ENCODE measurements at regions not wholly inside any gene's neighbourhood (a gene's known extent, or its start where the extent isn't known, plus 50 kb on each side); places are given as distances from the start of the nearest gene placed in this dataset.
"Not testable (repeated sequence)": the region's sequence is repeated elsewhere in the genome, so short reads cannot be mapped to it uniquely, and the experiment has no call there.

GRCh38 chr3:5899014-5899761 lies 711.7 kb downstream of the EDEM1 start:
- H3K27ac ChIP-seq = no peak overlapping the region
- H3K27me3 ChIP-seq (replicated peaks) = no peaks in the 10 kb centered on the region
- H3K4me3 ChIP-seq (ENCODE audit: low read depth, low read length) = no peak overlapping the region
- no peak for DNase-seq
- in situ Hi-C loops (cut with HindIII; ENCODE audit: low pct_ligation_motif_present, low sequenced_read_pairs) = no loop called here
- no peaks in the 10 kb centered on the region for H3K36me3 ChIP-seq (replicated peaks)
- TF ChIP-seq CTCF (IDR thresholded peaks at IDR 0.05; ENCODE audit: low read depth, low read length, missing control alignments) = no peak

DNA sequence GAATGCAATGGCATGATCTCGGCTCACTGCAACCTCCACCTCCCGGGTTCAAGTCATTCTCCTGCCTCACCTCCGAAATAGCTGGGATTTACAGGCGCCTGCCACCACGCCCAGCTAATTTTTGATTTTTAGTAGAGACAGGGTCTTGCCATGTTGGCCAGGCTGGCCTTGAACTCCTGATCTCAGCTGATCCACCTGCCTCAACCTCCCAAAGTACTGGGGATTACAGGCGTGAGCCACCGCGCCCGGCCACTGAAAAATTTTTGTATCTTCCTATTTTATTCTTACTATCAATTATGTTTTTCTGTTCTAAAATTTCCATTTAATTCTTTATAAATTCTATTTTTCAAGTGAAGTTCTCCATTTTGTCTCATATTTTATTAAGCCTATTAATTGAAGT lies 730.4 kb downstream of the EDEM1 start:
- no peaks in the 10 kb centered on the region for H3K36me3 ChIP-seq (replicated peaks)
- no peaks in the 10 kb centered on the region for H3K27me3 ChIP-seq (replicated peaks)
- H3K27ac ChIP-seq = no peak overlapping the region
- DNase-seq = no peak
- H3K4me3 ChIP-seq (ENCODE audit: low read depth, low read length) = no peak overlapping the region
- in situ Hi-C loops (cut with HindIII; ENCODE audit: low pct_ligation_motif_present, low sequenced_read_pairs) = no loop called here
- TF ChIP-seq CTCF (IDR thresholded peaks at IDR 0.05; ENCODE audit: low read depth, low read length, missing control alignments) = no peak

- no peak for DNase-seq
- in situ Hi-C loops (cut with HindIII; ENCODE audit: low pct_ligation_motif_present, low sequenced_read_pairs) = no loop called here
- no peaks in the 10 kb centered on the region for H3K36me3 ChIP-seq (replicated peaks)
- no peak overlapping the region for H3K27ac ChIP-seq
- no peak overlapping the region for H3K4me3 ChIP-seq (ENCODE audit: low read depth, low read length)
- no peak for TF ChIP-seq CTCF (IDR thresholded peaks at IDR 0.05; ENCODE audit: low read depth, low read length, missing control alignments)
- H3K27me3 ChIP-seq (replicated peaks) = no peaks in the 10 kb centered on the region
These were observed 731.1 kb downstream of the EDEM1 start for GRCh38 chr3:5918626-5919025.

DNA sequence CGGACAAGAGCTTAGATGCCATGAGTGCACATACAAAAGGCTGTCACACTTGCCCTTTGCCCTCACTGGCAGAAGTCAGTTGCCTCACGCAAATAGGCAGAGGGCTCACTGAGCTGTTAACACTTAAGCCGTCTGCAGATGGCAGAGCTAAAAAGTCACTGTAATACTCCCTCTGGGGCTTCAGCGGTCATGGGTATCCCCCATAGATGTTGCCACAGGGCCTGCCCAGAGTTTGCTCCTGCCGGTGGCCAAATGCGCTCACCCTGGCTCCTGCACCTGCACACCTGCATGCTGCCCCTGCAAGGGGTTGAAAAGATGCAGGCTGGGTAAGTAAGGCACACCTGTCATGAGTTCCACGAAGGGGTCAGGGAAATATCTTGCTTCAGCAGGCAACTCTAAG lies 741.5 kb downstream of the EDEM1 start:
- no peak for TF ChIP-seq CTCF (IDR thresholded peaks at IDR 0.05; ENCODE audit: low read depth, low read length, missing control alignments)
- no peak overlapping the region for H3K4me3 ChIP-seq (ENCODE audit: low read depth, low read length)
- H3K27me3 ChIP-seq (replicated peaks) = no peaks in the 10 kb centered on the region
- no peak overlapping the region for H3K27ac ChIP-seq
- no peaks in the 10 kb centered on the region for H3K36me3 ChIP-seq (replicated peaks)
- in situ Hi-C loops (cut with HindIII; ENCODE audit: low pct_ligation_motif_present, low sequenced_read_pairs) = no loop called here
- no peak for DNase-seq

DNA sequence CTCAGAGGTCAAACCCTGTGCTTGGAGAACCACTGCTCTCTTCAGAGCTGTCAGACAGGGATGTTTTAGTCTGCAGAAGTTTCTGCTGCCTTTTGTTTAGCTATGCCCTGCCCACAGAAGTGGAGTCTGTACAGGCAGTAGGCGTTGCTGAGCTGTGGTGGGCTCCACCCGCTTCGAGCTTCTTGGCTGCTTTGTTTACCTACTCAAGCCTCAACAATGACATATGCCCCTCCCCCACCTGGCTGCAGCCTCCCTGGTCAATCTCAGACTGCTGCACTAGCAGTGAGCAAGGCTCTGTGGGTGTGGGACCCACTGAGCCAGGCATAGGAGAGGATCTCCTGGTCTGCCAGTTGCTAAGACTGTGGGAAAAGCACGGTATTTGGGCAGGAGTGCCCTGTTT lies 756.6 kb downstream of the EDEM1 start:
- DNase-seq; in situ Hi-C loops (cut with HindIII; ENCODE audit: low pct_ligation_motif_present, low sequenced_read_pairs); H3K36me3 ChIP-seq (replicated peaks); H3K4me3 ChIP-seq (ENCODE audit: low read depth, low read length); H3K27me3 ChIP-seq (replicated peaks); H3K27ac ChIP-seq: not testable (repeated sequence)

- Histone ChIP-seq H3K4me3 (ENCODE audit: low read depth, low read length) (no peak overlapping the region), H3K27ac (no peak overlapping the region), H3K27me3 (replicated peaks) (no peaks in the 10 kb centered on the region), H3K36me3 (replicated peaks) (no peaks in the 10 kb centered on the region)
- in situ Hi-C loops (cut with HindIII; ENCODE audit: low pct_ligation_motif_present, low sequenced_read_pairs) = no loop called here
- no peak for TF ChIP-seq CTCF (IDR thresholded peaks at IDR 0.05; ENCODE audit: low read depth, low read length, missing control alignments)
- DNase-seq = no peak
These were observed 760.6 kb downstream of the EDEM1 start for GRCh38 chr3:5948084-5948483.
